BJ (cell line): ENCODE measurements at regions not wholly inside any gene's neighbourhood (a gene's known extent, or its start where the extent isn't known, plus 50 kb on each side); places are given as distances from the start of the nearest gene placed in this dataset.

ENCODE experiments used
- CTCF ChIA-PET: fragments of 350-600 bp; formaldehyde crosslinking; extraction: SDS; loops from one replicate; lab custom pipeline; 2021; ENCODE audit warnings: antibody characterized with exemption, inconsistent platforms; lab: Yijun Ruan, JAX
- POLR2A ChIA-PET: fragments of 300-600 bp; sonication (Branson Sonifier 250); formaldehyde crosslinking; extraction: SDS; loops from one replicate; lab custom pipeline; 2021; ENCODE audit warnings: antibody characterized with exemption; lab: Charles Lee
- DNase-seq: peaks from one replicate; pipeline ENCODE4 v3.0.0-alpha.2; 2011; ENCODE audit warnings: low read depth
- H3K27me3 ChIP-seq: 2 replicates; pipeline ENCODE4 v1.6.0; 2011; ENCODE audit warnings: low read length; ENCODE audit not compliant: control insufficient read depth, insufficient read depth
- H3K36me3 ChIP-seq: 2 replicates; pipeline ENCODE4 v1.5.1; 2011; ENCODE audit warnings: low read length; ENCODE audit not compliant: control insufficient read depth, insufficient read depth
- H3K4me3 ChIP-seq: 2 replicates; pipeline ENCODE4 v1.5.1; 2011; ENCODE audit warnings: low read depth, mild to moderate bottlenecking, control low read depth, low read length
- TF ChIP-seq, protein P1 (sequence below): IDR thresholded peaks from 2 replicates; pipeline ENCODE4 v1.5.1; 2011; ENCODE audit warnings: low read depth, mild to moderate bottlenecking, control low read depth, inconsistent platforms, low read length, moderate library complexity; ENCODE audit not compliant: insufficient read depth

DNA sequence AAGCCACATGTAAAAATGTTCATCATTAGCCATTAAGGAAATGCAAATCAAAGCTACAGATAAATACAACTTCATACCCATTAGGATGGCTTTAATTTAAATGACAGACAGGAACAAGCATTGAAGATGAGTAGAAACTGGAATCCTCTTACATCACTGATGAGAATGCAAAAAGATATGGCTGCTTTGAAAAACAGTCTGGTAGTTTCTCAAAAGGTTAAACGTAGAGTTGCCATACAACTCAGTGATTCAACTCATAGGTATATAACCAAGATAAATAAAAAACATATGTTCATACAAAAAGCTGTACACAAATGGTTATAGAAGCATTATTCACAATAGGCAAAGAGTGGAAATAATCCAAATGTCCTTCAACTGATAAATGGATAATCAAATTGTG lies 228.8 kb upstream of the ZNF462 start:
- TF ChIP-seq, protein P1, sequence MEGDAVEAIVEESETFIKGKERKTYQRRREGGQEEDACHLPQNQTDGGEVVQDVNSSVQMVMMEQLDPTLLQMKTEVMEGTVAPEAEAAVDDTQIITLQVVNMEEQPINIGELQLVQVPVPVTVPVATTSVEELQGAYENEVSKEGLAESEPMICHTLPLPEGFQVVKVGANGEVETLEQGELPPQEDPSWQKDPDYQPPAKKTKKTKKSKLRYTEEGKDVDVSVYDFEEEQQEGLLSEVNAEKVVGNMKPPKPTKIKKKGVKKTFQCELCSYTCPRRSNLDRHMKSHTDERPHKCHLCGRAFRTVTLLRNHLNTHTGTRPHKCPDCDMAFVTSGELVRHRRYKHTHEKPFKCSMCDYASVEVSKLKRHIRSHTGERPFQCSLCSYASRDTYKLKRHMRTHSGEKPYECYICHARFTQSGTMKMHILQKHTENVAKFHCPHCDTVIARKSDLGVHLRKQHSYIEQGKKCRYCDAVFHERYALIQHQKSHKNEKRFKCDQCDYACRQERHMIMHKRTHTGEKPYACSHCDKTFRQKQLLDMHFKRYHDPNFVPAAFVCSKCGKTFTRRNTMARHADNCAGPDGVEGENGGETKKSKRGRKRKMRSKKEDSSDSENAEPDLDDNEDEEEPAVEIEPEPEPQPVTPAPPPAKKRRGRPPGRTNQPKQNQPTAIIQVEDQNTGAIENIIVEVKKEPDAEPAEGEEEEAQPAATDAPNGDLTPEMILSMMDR: no peak
- ChIA-PET CTCF (no interaction called here), POLR2A (no interaction called here)
- Histone ChIP-seq H3K36me3 (no peaks in the 10 kb centered on the region), H3K27me3 (no peaks in the 10 kb centered on the region), H3K4me3 (no peak overlapping the region)
- DNase-seq: no peak

GRCh38 chr9:106634641-106635040 lies 228.3 kb upstream of the ZNF462 start:
- Histone ChIP-seq H3K27me3 (no peaks in the 10 kb centered on the region), H3K4me3 (no peak overlapping the region), H3K36me3 (no peaks in the 10 kb centered on the region)
- POLR2A ChIA-PET: no interaction called here
- DNase-seq: no peak
- CTCF ChIA-PET: interaction anchor here (0.6 to 0.7 kb wide), 2 partner anchors 9 to 665 kb away, joined by 4 to 8 read pairs; no protein-coding TSS in a partner anchor
- TF ChIP-seq, protein P1: no peak

DNA sequence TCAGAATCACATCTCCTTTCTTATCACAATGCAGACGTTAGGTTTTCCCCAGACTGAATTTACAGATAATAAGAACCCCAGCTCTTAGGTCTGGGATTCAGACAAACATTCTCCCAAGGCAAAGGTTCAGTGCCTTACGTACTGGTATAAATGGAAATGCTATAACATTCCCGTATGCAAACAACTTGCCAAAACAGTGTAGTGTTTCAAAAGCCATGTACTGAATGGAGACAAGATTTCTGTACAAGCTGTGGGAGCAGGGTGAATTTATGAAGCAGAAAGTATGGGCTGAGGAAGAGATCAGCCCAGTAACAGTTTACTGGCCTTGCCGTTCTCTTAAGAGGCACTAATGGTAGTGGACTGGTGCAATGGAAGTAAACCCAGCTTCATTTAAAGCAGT lies 225.5 kb upstream of the ZNF462 start:
- ChIA-PET POLR2A (no interaction called here), CTCF (interaction anchor here (0.5 kb wide), 1 partner anchor 775 kb away, joined by 3 read pairs; no protein-coding TSS in a partner anchor)
- Histone ChIP-seq H3K36me3 (no peaks in the 10 kb centered on the region), H3K27me3 (no peaks in the 10 kb centered on the region), H3K4me3 (no peak overlapping the region)
- TF ChIP-seq, protein P1: no peak
- no peak for DNase-seq

DNA sequence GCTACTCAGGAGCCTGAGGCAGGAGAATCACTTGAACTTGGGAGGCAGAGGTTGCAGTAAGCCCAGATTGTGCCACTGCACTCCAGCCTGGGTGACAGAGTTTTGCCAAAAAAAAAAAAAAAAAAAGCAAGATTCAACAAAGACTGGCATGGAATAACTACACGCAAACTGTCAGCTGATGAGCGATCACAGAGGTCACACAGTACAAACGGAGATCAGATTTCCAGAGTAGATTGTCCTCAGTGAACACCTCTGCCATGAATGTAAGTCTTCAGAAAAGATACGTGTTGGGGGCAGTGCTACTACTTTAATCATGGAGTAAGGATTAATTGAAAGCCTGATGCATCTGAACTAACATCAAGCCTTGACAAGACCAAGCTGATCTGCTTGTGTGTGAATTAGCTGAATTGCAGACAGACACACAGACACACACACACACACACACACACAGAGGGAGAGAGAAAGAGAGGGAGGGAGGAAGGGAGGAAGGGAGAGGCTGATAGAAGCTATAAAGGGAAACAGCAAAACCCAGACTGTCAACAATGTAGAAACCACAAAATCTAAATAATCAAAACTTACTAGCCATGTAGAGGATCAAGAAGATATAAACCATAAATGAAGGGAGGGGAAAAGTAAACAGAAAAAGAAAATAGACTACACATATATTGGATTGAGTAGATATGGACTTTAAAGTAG lies 222.9 kb upstream of the ZNF462 start:
- Histone ChIP-seq H3K27me3 (no peaks in the 10 kb centered on the region), H3K36me3 (no peaks in the 10 kb centered on the region), H3K4me3 (no peak overlapping the region)
- TF ChIP-seq, protein P1: no peak
- ChIA-PET CTCF (interaction anchor here (1.0 kb wide), 1 partner anchor 10 kb away, joined by 3 read pairs; no protein-coding TSS in a partner anchor), POLR2A (no interaction called here)
- no peak for DNase-seq

DNA sequence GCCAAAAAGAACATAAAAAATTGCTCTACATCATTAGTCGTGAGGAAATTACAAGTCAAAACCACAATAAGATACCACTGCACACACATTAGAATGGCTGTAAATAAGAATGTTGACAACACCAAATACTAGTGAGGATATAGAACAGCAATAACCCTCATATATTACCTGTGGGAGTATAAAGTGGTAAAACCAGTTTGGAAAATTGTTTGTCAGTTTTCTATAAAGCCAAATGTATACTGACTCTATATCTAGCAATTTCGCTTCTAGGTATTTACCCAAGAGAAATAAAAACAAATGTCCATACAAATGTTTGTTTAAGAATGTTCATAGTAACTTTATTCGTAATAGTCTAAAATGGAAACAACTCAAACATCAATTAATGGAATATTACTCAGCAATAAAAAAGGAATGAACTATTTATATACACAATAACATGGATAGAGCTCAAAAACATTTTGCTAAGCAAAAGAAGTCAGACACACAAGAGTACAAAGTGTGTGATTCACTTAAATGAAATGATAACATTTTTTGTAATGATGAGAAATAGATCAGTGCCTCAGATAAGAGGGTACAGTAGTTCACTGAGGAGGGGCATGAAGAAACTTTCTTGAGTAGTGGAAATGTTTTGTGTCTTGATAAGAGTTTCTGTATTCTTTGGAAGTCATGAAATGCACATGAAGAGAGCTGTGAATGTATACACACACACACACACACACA lies 219.6 kb upstream of the ZNF462 start:
- TF ChIP-seq, protein P1: no peak
- no peaks in the 10 kb centered on the region for H3K36me3 ChIP-seq
- H3K4me3 ChIP-seq: no peak overlapping the region
- H3K27me3 ChIP-seq: no peaks in the 10 kb centered on the region
- no peak for DNase-seq
- CTCF ChIA-PET: interaction anchor here (0.7 to 0.9 kb wide), 2 partner anchors 9 to 155 kb away, joined by 3 to 8 read pairs; no protein-coding TSS in a partner anchor
- POLR2A ChIA-PET: no interaction called here
